Gastrocnemius medialis (tissue), 4 donors: ENCODE measurements at regions not wholly inside any gene's neighbourhood (a gene's known extent, or its start where the extent isn't known, plus 50 kb on each side); places are given as distances from the start of the nearest gene placed in this dataset.

Experiments used
- CTCF ChIP-seq, 5 experiments: fragments of 450-650 bp in 3 of 5; fragments of 200-600 bp in 2 of 5; sonication (generic) in 2 of 5; IDR thresholded peaks in 4 of 5; conservative IDR thresholded peaks in 1 of 5; 1 replicate in 4 of 5; 2 replicates in 1 of 5; pipeline ENCODE4 v1.5.1; 2016 to 2019; ENCODE audit warnings: antibody characterized with exemption in 5 of 5, mild to moderate bottlenecking in 3 of 5, moderate library complexity in 3 of 5
- POLR2A ChIP-seq, 2 donors: fragments of 450-650 bp; IDR thresholded peaks; one replicate each; pipeline ENCODE4 v1.6.1; 2017; ENCODE audit warnings: antibody characterized with exemption in 2 of 2, mild to moderate bottlenecking in 2 of 2, moderate library complexity in 2 of 2

- TF ChIP-seq CTCF (IDR thresholded peaks at IDR 0.05 in 4 of 5, conservative IDR thresholded peaks at IDR 0.05 in 1 of 5), result no peak
- TF ChIP-seq POLR2A (IDR thresholded peaks at IDR 0.05), result no peak
Measured at GRCh38 chr3:110126065-110126464, 788.7 kb upstream of the DPPA4 start.
